Erythroblast (primary cell): ENCODE measurements at regions not wholly inside any gene's neighbourhood (a gene's known extent, or its start where the extent isn't known, plus 50 kb on each side); places are given as distances from the start of the nearest gene placed in this dataset.

Source experiments
- GATA1 ChIP-seq: IDR thresholded peaks from 2 replicates; pipeline ENCODE4 v1.6.1; 2011; ENCODE audit warnings: low read depth, mild to moderate bottlenecking, control low read depth, low read length, moderate library complexity
- POLR2A ChIP-seq: IDR thresholded peaks from 2 replicates; pipeline ENCODE4 v1.6.1; 2011; ENCODE audit warnings: mild to moderate bottlenecking, low read length

- TF ChIP-seq POLR2A, result no peak
- TF ChIP-seq GATA1, result no peak
These were observed 89.3 kb upstream of the UGT8 start for GRCh38 chr4:114509340-114509739.
